NCI-H345 treated with DMSO at 0.1 percent for 48 hours (cell line): ENCODE measurements at regions not wholly inside any gene's neighbourhood (a gene's known extent, or its start where the extent isn't known, plus 50 kb on each side); places are given as distances from the start of the nearest gene placed in this dataset.

Experiments
- DNase-seq: peaks from one replicate; lab custom pipeline; 2025; ENCODE audit not compliant: unreplicated experiment; lab: John Stamatoyannopoulos, UW

DNA sequence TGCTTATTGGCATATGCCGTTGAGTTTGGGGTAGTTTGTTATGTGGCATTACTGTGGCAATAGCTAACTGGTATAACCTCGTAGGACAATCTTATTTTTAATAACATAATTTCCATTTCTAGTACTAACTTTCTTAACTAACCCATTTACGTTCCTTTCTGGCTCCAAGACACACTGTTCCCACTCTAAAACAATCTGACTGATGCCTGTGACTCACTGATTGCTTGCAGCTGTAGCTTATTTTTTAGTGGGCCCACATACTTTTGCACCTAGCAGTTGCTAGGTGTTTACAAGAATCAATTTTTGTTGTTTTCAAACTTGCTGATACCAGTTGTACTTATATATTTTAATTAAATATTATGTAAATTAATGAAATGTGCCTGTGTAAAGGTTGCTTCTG, 52.2 kb downstream of the FAT3 start:
- DNase-seq: no peak

DNA sequence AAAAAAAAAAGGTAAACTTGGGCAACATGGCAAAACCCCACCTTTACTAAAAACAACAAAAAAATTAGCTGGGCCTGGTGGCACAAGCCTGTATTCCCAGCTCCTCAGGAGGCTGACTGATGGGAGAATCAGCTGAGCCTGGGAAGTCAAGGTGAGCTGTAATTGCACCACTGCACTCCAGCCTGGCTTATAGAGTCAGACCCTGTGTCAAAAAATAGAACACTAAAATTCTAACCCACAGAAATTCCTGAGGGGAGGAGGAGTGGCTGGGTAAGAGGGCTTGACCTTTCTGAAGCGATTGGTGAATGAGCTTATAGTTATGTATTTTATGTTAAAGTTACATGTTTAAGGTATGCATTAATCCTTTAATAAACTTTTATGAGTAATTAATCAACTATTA, 53.3 kb downstream of the FAT3 start:
- no peak for DNase-seq

DNA sequence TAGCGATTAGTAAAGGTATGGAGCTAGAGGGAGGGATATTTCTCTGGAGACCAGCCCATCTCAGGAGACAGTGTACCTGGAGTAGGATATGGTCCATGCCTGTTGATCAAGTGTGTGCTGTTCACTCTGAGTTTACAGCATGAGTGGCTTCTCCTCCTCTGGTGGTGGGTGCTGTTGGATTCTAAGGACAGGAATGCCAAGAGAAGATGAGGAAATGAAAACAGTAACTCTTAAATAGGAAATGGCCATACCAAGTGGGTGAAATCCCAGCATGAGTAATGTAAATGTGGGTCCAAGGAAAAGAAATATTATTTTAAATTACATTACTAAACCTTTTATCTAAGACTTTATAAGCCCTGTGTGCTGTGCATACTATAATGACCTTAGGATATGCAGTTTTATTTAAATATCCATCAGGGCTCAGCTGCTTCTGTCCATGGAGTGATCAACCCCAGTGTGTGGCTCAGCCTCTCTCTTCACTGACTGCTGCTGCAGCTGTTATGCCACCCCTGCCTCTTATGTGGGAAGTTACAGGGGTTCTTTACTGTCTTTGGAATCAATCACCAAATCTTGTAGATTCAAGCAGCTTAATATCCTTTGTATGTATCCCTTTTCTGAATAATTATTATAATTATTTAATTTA, 54.3 kb downstream of the FAT3 start:
- DNase-seq: no peak

DNA sequence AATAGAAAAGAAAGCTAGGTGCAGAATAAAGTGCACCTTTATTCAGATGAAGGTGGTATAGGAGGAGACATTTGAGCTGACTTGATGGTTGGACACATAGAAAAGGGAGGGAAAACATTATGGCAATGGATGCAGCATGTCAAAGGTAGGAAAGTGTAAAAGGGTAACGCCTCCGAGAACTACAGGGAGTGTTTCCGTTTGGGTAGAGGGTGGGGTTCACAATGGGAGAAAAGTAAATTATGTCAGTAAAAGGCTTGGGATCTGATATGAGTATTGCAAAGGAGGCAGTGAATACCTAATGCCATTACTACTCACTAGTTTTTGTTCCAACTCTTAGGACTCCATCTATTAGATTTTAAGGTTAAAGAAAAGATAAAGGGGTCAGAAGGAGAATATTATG, 59.5 kb downstream of the FAT3 start:
- DNase-seq: no peak

DNA sequence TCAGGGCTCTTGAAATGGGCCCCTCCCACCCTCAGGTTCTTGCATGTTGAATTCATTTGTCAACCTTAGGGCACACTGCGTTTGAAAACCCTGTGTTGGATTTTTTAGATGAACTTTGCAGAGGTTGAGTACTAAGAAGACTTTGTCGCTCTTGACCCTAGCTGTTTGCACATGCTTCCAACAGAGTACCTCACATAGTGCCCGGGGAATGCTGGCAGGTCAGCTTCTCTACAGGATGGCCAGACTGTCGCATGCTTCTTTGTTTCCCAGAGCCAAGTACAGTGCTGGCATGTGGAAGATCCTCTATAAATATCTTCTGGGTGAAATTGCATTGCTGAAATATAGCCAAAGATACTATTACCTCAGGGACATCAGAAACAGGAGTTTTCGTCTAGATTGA, 59.9 kb downstream of the FAT3 start:
- no peak for DNase-seq

DNA sequence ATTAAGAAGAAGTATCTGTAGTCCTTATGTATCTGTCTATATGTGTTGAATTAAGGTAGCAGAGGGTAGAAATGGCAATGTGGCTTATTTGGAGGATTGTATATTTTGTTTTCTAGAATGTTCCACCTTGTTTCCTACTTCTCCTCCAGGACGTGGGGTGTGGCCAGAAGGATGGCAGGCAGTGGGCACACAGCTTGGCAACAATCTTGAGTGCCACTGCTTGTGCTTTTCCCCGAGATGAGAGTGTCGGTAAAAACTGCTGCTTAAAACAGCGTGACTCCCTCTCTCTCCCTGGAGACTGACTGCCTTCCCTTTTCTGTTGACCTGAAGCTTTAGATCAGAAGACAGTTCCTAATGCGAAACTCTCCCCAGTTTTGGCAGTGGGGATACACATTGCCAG, 61.2 kb downstream of the FAT3 start:
- DNase-seq: no peak

DNA sequence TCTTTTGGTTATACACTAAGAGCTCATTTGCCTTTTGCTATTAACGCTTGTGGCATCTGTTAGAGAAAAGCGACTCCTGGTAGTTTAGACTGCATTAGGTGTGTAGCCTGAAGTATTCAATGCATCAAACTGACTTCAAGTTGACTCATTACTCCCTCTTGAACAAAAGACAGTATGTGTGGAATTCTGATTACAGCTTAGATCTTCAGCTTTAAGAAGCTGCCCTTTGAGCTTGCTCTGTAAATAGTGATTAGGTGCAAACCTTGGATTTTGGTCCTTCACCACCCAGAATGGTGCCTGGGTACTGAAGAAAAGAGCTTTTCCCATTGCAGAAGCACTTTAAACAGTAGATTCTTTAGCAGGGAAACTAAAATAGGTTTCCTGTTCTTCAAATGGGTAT, 62.1 kb downstream of the FAT3 start:
- no peak for DNase-seq

DNA sequence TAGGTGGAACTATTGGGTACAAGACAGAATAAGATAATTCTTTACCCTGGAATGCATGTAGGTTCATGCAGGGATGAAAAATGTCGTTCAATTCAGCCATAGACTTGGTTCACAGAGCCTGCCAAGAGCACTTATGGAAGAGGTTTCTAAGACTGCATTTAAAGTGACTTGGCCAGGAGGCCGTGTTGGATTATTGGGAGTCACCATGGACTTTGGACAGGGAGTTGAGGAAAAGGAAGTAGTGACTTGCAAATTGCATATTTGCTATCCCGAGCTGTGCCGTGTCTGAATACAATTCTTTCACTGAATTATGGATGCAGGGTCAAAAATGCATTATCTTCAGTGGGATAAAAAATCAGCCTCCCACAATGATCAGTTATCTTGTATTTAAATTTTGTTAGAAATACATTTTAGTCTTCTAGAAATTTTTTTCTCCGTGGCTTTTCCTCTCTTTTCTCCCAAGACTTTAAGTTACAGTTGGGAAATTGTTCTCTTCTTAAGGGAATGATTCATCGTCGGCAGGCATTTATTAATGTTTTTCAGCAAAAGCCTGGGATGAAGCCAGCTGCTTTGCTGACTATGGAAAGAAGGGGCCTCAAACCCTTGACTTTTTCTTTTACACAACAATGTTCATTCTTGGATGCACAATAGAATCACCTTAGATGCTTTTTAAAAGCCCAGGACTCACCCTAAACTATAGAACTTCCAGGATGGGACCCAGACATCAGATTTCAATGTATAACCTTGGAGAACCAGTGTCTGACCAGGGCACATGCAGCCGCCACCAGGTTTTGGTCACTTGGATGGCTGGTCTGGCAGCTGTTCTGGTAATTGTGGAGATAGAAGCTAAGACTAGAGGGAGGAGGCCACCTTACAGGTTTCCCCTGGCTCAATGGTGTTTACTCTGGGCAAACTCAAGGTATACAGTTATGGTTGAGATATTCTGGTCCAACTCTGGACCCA, 70.8 kb downstream of the FAT3 start:
- DNase-seq: no peak

DNA sequence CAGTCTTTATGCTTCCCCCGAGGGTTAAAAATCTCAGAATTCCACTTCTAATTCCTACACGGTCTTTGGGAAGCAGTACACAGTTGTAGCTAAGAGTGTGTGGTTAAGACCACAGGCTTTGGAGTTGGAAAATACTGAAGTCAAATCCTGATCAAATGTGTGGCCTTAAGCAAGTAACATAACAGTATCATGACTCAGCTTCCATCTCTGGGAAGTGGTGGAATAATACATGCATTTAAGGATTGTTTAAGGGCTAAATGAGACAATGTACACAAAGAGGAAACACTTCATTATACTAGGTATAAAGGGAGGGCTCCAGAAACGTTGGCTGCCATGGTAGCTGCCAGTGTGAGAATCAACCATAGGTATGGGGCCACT, 71.5 kb downstream of the FAT3 start:
- no peak for DNase-seq

DNA sequence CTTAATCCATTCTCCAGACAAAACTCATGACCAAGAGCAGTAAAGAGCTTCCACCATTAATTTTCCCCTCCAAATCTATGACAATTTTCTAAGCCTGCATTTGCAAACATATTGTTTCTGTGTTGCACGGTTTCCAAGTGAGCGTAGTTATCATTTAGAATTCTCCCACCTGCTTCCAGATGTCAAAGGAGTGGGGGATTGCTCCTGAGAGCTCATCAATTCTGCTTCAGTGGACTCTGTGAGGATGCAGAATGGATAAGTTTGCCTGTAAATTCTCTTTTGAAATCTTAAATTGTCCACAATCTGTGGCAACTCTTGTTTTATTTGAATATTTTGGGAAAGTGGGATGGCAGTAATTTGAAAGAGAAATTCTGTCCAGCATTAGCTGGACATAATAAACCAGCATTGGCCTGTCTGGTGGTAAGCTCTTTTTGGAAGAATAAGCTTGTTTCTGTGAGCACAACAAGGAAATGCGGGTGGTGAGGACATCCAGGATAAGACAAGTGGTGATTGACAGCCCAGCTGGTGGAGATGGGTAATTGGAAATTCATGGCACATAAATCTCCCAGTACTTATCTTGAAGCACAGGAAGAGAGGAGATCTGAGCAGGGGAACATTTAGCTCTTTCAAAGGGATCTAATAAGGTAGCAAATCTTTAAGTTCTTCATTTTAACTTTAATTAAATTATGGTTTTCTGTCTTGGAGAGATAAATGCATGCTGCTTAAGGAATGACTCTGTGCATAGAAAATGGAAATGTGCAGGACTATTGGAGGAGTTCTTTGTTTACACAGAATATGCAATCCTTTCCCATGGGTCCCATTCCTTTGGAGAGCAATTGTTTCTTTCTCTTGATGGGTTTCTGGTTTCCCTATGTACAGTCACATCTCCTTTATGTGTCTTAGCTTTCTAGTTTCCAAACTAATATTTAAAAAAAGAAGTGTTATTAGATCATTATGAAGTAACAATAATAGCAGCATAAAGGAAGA, 73.2 kb downstream of the FAT3 start:
- DNase-seq: no peak

DNA sequence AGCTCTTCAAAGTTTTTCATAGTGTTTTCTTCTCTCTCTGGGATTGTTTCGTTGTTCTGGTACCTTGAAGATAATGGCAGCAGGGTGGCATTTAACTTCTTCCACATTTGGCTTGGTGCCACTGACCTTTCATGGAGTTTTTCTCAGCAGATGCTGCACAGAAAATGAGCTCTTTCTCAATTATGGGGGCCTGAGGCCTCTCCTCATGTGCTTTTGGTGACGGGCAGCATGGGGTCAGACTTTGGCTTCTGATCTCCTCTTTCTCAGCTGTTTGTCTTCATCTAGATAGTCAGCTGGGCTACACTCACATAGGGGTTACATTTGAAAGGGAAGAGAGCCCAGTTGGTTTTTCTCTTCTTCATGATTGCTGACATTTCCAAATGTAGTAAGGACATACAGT, 76.3 kb downstream of the FAT3 start:
- no peak for DNase-seq

DNA sequence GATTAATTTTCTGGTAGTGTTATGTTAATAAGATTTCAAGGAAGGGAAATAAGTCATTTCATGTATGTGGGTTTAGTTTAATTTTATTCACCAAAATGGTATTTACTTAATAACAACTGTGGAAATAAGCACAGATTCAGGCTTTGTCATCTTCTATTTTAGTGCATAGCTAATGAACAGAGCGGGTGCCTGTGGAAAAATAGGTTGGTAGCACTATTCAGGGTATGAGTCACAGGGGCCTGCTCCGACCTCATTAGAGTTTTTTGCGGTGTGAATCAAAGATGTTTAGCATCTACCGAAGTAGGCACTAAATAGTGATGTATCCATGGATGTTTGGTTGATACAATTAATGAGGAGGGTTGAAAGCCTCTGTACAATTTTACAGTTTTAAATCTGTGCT, 78.2 kb downstream of the FAT3 start:
- no peak for DNase-seq

DNA sequence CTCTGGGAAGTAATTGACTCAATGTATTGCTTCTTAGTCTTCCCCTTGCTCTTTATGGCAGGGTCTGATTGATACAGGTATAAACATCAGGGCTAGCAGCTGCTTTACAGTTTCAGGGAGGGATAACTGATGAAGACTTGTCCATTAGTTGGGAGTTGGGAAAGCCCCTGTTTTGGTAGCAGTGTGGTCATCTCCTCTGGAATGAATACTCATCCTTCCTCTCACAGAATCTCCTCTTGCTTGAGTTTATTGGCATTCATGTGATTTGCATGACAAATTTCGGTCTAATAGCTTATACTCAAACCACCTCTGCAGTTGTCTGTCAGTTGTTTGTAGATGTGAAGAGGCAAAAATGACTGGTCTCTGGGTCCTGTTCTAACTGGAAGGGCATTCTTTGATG, 79.7 kb downstream of the FAT3 start:
- no peak for DNase-seq

DNA sequence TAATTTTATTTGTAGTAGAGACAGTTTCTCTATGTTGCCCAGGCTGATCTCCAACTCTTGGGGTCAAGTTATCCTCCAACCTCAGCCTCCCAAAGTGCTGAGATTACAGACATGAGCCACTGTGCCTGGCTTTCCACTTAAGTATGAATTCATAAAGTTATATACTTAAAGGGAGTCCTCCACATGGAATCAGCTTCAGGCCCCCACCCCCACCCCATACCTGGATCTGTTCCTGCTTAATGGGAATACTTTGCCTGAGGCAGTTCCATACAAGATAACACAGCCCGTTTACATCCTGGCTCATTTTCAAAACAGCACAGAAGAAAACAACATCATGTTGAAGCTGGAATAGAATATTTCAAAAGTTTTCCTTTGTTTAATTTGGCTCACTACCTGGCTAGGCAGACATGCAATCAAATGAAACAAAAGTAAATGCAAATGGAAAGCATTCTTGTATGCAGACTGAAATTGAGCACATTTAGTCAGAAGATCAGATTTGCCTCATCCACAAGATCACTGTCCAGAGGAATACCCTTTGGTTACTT, 82.4 kb downstream of the FAT3 start:
- no peak for DNase-seq

DNA sequence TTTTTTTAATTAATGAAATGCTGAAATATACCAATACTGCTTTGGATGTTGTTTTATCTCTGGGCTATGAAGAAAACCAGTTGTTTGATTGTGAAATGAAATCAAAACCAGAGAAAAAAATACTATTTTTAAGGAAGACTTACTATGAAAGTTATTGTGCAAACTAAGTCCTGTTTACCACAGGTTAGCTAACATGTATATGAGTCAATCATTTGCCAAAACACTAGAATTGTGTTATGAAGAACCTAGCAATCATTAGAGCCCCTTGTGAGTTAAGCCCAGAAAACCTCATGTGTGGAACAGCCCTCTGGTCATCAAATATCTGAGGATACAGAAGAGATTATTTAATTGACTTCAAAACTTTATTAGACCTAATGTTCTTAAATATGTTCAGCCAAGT, 83.7 kb downstream of the FAT3 start:
- DNase-seq: no peak

DNA sequence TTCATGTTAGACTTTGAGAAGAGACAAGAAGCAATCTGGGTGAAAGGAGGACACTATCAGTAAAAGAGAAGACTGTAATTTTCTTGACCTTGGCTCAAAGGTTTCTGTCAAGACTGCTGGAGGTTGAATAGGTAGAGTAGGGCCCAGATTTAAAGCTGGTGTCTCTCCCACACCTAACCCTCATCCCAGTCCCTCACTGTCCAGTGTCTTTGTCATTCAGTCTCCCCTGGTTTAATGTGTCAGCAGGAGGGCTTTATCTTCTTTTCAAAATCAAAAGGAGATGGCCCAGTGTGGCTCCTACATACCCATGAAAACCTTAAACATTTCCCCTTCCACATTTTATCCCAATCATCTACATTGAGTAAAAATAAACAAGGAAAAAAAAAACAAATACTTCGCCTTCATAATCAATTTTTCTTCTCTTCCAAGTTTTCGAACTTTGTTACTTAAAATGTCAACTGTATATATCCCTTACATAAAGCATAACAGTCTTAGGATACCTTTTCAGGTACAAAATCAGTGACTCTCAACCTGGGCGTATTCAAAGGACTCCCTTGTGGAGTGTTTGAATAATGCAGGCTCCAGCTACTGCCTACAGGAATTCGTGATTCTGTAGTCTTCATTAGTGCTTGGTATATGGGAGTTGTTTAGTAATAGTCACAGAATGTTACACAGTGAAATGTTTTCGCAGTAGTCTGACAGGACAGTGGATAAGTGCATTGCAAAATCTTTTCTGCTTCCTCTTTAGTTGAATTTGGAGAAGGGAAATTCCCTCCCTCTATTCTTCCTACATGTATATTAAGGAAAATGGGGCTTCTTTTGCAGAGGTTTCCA, 87.2 kb downstream of the FAT3 start:
- no peak for DNase-seq

DNA sequence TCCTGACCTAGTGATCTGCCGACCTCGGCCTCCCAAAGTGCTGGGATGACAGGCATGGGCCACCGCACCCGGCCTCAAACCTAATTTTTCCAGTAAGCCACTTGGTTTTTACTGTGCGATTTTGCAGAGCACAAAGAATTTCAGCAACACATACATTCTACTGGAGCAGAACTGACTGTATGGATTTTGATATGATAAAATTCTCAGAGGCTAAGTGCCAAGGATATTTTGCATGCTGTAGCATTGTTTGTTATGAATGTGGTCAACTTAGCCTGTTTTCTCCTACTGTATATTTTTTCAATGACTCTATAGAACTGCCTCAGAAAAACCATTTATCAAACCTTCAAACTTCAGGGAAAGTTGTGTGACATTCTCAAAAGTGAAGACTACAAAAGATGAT, 89.2 kb downstream of the FAT3 start:
- no peak for DNase-seq

DNA sequence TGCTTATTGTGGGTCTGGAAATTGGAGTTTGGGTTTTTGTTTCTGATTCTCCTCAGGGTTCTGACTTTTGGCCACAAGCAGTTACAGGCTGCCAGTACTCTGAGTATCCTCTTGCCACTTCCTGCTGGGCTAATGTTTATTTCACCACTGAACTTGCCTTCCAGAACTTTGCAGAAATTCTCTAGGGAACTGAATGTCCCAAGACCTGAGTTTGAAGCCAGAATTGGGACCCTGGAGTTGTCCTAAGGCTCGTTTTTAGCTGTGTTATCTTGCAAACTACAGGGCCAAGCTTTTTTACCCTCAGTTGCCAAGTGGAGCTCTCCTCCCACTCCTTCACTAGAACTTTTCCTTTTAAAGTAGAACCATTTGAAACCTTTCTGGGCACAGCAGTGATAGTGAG, 89.9 kb downstream of the FAT3 start:
- DNase-seq: no peak

DNA sequence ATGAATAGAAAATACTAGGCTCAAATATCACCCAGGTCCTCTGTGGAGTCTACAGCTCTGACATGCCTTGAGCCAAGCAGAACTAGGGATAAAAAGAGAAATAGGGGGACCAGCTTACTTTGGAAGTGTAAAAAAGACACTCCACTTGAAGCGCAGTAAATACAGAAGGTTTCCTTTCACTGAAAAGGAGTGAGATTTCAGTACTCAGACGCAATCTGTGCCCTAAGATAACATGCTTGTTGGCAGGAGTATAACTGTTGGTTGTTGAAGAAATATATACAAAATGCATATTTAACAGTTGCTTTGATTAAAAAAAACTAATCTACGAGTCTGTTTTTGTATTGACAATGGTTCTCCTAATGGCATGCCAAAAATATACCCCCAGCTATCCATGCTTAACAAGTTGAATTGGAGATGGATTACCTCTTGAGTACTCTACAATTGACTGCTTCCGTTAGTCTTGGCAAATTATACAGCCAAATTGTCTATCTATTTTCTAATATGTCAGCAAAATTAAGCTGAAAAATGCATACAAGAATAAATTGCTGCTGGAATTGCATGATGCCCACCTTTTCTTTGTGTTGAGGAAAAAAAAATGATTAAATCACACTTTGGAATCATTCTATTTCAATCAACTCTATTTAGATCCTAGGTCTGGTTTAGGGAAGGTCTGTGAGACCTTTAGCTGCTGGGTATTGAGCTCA, 91.6 kb downstream of the FAT3 start:
- DNase-seq: no peak

DNA sequence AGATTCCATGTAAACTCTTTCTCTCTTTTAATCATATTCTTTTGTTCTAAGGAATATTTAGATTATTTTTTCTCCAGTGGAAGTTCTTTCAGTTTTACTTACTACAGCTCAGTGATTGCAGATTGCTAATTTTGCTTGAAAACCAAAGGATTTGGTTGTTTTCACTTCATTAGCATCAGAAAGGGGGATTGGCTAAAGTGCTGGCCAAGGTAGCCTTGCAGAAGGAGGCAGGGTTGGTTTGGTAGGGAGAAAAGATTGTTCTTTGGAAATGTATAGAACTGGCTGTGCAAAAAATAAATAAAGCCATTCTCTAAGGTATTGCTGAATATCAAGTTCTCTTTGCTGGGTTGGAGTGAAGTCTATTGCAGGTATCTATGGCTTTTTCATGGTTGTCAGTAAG, 92.6 kb downstream of the FAT3 start:
- DNase-seq: no peak
